ENCODE measurements at regions not wholly inside any gene's neighbourhood (a gene's known extent, or its start where the extent isn't known, plus 50 kb on each side); places are given as distances from the start of the nearest gene placed in this dataset.
"Not testable (repeated sequence)": the region's sequence is repeated elsewhere in the genome, so short reads cannot be mapped to it uniquely, and the experiment has no call there.

- TF ChIP-seq, protein P1, sequence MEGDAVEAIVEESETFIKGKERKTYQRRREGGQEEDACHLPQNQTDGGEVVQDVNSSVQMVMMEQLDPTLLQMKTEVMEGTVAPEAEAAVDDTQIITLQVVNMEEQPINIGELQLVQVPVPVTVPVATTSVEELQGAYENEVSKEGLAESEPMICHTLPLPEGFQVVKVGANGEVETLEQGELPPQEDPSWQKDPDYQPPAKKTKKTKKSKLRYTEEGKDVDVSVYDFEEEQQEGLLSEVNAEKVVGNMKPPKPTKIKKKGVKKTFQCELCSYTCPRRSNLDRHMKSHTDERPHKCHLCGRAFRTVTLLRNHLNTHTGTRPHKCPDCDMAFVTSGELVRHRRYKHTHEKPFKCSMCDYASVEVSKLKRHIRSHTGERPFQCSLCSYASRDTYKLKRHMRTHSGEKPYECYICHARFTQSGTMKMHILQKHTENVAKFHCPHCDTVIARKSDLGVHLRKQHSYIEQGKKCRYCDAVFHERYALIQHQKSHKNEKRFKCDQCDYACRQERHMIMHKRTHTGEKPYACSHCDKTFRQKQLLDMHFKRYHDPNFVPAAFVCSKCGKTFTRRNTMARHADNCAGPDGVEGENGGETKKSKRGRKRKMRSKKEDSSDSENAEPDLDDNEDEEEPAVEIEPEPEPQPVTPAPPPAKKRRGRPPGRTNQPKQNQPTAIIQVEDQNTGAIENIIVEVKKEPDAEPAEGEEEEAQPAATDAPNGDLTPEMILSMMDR (IDR thresholded peaks at IDR 0.05): not testable (repeated sequence)
- not testable (repeated sequence) for TF ChIP-seq TCF7L2 (IDR thresholded peaks at IDR 0.05; ENCODE audit: low read depth, low read length); POLR2AphosphoS5 (IDR thresholded peaks at IDR 0.05; ENCODE audit: low read depth, low read length); SIN3A (IDR thresholded peaks at IDR 0.05; ENCODE audit: borderline replicate concordance, insufficient read depth, low read depth, low read length)
Measured at GRCh38 chr10:109595356-109595755, 328.0 kb downstream of the XPNPEP1 start.

Data from Panc1 (cell line).